ENCODE measurements at regions not wholly inside any gene's neighbourhood (a gene's known extent, or its start where the extent isn't known, plus 50 kb on each side); places are given as distances from the start of the nearest gene placed in this dataset.

DNA sequence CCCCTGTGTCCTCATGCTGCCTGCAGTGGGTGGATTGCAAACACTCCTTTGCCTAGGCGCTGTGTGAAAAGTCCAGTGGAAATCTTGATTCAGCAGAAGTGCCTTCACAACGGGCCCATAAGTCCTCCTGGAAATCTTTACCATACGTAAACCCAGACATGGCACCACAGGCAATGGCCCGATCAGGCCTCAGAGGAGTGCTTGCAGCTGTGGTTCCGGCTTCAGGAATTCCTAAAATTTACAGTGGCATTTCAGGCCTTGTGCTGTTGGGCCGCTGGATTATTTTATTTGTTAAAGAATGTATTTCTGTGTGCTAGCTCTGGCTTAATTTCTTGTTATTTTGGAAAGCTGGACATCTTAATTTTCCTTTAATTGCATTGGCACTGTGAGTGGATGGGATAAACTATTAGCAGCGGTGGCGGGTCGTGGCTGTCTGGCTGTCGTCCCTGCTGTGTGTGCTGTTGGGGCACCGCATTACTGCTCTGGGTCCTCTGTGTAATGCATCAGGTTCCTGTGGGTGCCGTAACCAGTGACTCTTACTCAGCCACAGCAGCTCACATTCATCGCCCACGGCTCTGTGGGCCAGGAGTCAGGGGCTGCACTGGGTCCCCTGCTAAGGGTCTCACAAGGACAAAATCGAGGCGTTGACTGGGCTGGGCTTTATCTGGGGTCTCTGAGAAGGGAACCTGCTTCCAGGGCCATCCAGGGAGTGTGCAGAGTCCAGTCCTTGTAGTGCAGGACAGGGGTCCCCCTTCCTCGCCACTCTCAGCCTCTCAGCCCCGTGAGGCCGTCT, 73.1 kb downstream of the RTP5 start:
- no peak for DNase-seq (ENCODE audit: low read depth in 3 of 3, low spot score in 1 of 3)

DNA sequence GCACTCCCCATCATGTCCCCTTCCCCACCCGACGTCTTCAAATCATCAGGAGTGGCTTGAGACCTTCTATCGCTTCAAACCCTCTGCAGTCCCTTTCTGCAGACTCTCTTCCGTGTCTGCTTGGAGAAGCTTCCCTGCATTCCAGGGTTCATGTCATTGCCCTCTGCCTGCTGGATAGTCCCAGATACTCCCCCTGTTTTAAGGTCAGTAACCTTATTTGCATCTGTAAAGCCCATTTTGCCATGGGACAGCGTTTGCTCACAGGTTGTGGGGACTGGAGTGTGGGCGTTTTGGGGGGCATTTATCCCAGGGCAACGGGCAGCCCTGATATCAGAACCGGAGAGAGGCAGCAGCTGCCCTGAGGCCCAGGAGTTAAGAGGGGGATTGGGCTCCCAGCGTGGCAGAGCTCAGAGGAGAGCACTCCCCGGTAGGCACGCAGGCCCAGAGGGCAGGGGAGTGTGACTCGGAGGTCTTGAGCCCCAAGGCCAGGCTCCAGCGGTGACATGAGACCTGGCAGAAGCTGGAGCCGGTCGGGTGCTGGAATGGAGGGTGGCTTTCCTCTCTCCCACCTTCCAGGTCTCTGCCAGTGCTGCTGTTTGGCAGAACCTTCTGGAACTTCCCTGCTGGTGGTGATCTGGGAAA, 73.8 kb downstream of the RTP5 start:
- no peak for DNase-seq (ENCODE audit: low read depth in 3 of 3, low spot score in 1 of 3)

DNA sequence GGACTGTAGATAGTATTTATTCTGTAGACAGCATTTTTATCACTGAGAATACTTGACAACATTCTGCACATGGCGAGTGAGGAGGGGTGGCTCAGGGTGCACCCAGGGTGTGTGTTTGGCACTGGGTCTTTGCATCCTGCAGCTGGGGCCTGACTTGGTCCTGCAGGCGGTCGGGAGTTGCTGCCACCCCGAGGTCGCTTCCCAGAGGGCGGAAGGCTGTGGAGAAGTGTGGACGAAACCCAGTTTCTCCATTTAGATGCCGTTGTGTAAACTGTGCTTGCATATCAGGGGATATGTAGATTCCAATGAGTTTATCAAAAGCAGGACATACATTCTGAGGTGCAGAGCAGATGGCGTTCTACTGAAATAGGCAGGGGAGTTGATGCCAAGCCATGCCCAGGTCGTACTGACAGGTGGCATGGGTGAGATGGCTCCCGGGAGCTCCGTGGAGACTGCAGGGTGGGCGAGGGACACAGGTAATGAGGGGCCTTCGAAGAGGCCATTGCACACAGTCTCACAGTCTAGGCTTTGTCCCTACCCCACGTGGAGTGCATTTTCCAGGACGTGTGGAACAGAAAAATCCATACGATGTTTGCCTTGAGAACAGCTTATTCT, 74.5 kb downstream of the RTP5 start:
- DNase-seq (ENCODE audit: low read depth in 3 of 3, low spot score in 1 of 3), result no peak

DNA sequence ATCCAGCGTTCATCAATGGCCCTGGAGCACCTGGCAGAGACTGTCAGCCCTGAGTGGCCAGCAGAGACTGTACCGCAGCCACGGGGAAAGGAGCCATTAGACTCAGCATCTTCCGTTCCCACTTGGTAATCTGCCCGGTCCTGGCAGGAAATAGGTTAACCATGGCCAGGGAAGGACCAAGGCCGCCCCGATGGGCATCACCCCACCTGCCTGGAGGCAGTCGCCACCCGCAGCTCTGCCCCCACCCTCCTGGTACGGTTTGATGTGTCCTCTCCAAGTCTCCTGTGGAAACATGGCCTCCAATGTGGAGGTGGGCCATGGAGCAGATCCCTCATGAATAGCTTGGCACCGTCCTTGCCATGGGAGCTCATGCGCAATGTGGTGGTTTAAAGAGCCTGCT, 75.3 kb downstream of the RTP5 start:
- no peak for DNase-seq (ENCODE audit: low read depth in 3 of 3, low spot score in 1 of 3)

DNA sequence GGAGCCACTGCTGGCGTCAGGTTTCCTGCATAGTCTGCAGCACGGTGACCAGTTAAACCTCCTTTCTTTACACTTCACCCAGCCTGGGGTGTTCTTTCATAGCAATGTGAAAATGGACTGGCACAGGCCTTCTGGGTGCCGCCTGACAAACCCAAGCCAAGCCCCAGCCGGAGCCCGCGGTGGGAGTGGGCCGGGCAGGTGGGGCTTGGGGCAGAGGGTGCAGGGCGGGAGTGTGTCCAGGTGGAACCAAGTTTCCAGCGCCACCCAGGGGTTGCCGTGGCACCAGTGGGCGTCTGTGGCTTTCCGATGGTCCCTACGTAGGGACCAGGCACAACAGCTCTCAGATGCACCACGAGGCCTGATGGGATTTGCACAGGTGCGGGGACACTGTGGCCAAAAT, 75.8 kb downstream of the RTP5 start:
- DNase-seq (ENCODE audit: low read depth in 3 of 3, low spot score in 1 of 3), result no peak

DNA sequence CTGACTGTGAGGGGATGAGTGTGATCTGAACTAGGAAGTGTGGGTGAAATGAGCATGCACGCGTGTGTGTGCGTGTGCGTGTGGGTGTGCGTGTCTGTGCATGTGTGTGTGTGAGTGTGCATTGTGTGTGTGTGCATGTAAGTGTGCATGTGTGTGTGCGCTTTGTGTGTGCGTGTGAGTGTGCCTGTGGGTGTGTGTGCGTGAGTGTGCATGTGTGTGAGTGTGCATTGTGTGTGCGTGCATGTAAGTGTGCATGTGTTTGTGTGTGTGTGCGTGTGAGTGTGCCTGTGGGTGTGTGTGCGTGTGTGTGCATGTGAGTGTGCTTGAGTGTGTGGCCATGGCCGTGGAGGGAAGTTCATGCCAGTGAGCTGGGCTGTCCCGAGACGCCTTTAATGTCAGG, 76.3 kb downstream of the RTP5 start:
- DNase-seq (ENCODE audit: low read depth in 3 of 3, low spot score in 1 of 3), result no peak

DNA sequence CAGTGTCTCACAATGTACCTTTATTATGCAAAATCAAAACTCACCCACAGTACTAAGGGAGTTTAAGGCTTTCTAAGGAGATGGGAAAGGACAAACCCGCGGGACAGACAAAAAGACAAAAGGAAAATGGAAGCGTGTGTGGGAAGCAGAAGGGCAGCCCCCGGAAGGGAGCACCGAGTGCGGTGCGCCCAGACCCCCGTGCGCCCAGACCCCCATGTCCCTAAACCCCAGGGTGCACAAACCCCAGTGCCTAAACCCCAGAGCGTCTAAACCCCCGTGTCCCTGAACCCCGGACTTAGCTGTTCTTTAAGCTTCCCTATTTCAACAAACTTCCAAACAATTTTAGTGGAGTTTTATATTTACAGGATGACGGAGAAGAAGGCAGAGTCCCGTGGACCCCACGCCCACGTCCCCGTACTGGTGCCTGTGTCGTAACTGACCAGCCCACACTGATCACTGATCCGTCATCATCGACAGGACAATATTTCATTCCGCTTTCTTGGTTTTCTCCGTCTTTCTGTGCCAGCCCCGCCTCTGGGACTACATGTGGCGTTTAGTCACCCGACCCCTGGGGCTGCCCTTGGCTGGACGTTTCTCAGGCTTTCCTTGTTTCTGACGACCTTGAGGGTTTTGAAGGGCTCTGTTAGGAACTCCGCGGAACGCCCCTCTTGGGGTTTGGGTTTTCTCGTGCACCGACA, 76.9 kb downstream of the RTP5 start:
- no peak for DNase-seq (ENCODE audit: low read depth in 3 of 3, low spot score in 1 of 3)

DNA sequence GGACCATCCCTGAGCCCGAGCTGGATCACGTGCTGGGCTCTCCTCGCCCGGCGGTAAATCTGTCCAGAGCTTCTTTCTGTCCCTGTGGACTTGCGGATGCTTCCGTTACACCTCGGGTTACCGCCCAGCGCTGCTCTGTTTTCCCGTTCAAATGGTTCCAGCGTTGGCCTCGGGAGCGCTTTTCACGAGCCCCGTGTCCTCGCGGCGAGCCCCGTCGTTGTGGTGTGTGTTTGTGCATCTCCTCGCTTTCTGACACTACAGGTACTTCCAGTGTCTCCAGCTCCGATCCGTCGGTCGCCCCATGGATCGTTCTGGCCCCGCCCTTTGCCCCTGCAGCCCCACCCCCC, 77.4 kb downstream of the RTP5 start:
- no peak for DNase-seq (ENCODE audit: low read depth in 3 of 3, low spot score in 1 of 3)

DNA sequence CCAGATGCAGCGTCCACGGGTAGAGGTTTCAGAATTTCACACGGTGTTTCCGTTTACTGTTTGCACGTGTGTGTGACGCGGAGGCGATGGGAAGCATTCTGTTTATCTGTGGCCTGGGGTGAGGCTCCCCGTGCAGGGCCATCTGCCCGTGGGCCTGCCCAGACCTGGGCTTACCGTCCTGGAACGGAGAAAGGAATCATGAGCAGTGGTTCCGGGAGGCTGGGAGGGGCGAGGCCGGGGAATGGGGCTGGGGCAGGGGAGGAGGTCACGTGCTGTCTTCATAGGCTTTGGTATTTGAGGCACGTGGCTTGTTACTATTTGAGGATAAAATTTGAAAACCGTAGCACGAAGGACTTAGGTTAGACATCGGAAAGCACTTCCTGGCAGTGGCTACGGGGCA, 77.9 kb downstream of the RTP5 start:
- DNase-seq (ENCODE audit: low read depth in 3 of 3, low spot score in 1 of 3), result no peak

DNA sequence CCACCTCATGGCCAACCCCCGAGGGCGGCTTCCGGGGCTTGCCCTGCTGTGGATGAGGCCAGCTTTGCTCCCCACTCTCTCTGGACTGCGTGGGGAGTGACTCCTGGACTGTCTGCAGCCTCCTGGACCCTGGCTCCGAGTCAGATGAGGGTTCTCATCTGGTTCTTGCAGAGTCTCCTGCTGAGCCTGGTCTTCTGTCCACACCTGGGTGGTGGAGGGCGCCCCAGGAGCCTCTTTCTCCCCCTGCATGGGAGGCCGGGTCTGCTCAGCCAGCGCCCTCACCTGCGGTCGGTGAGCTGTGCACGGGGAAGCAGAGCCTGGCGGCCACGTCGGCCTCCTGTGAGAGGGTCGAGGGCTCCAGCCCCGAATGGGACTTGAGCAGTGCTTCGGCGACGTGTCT, 78.3 kb downstream of the RTP5 start:
- DNase-seq (ENCODE audit: low read depth in 3 of 3, low spot score in 1 of 3), result no peak

DNA sequence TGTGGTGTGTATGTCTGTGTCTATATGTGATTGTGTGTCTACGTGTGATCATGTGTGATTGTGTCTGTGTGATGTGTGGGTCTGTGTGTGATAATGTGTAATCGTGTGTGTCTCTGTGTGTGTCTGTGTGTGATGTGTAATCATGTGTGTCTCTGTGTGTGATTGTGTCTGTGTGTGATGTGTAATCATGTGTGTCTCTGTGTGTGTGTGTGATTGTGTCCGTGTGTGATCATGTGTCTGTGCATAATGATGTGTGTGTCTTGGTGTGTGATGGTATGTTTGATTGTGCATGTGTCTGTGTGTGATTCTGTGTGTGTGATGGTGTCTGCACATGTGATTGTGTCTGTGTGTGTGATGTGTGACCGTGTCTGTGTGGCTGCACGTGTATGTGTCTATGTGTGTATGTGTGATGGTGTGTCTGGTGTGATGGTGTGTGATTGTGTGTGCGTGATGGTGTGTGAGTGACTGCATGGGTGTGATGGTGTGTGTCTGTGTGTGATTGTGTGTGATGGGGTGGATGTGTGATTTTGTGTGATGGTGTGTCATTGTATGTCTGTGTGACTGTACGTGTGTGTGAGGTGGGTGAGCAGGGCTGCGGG, 78.9 kb downstream of the RTP5 start:
- no peak for DNase-seq (ENCODE audit: low read depth in 3 of 3, low spot score in 1 of 3)

DNA sequence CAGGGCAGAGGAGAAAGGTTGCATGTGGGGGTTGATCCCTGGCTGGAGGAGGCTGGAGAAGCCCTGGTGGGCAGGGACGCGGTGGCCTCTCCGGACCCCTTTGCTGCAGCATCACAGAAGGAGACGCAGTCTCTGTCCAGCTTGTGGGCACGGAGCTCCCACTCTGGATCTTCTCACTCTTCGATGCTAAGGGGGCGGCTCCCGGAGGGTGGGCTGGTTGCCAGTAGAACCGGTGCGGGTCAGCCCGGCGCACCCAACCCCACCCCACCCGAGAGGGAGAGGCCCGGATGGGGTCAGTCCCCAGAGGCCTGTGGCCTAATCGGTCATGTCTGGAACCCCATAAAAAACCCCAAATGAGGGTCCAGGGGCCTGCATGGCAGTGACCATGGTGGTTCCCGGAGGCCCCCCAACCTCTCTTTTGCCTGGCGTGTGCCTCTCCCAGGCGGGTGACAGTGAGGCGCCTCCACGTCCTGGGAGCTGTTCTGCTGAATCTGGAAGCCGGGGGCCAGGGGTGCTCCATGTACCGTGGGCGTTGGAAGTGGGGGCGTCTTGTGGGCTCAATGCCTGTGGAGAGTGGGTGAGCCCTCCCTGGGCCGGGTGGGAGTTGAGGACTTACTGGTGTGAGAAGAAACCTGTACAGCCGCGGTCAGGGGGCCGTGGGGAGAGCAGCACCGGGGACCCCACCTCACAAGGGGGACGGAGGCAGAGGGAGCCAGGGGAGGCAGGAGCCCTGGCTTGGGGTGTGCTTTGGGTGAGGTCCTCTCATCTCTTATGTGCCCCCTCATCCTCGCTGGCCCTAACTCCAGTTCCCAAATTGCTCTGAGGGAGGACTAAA, 79.6 kb downstream of the RTP5 start:
- no peak for DNase-seq (ENCODE audit: low read depth in 3 of 3, low spot score in 1 of 3)

DNA sequence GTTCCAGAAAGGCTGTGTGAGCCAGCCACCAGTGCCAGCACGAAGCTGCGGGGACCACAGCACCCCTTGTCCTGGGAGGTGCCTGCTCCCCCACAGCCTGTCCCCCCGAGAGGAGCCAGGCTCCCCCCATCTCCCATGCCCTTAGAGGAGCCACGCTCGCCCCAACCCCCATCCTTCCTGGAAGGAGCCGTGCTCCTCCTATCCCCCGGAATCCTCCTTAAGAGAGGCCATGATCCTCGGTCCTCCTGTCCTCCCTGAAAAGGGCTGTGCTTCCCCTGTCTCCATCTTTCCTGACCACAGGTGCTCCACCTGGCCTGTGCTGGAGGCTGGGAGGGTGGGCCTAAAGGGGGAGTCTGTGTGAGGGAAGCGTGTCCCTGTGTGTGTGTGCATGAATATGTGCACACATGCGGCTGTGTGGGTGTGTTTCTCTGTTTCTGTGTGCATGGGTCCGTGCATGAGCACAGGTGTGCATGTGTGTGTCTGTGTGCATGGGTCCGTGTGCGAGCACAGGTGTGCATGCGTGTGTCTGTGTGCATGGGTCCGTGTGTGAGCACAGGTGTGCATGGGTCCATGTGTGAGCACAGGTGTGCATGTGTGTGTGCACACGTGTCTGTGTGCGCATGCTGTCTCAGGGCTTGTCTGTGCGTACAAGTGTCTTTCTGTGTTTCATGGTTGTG, 80.3 kb downstream of the RTP5 start:
- DNase-seq (ENCODE audit: low read depth in 3 of 3, low spot score in 1 of 3), result no peak

DNA sequence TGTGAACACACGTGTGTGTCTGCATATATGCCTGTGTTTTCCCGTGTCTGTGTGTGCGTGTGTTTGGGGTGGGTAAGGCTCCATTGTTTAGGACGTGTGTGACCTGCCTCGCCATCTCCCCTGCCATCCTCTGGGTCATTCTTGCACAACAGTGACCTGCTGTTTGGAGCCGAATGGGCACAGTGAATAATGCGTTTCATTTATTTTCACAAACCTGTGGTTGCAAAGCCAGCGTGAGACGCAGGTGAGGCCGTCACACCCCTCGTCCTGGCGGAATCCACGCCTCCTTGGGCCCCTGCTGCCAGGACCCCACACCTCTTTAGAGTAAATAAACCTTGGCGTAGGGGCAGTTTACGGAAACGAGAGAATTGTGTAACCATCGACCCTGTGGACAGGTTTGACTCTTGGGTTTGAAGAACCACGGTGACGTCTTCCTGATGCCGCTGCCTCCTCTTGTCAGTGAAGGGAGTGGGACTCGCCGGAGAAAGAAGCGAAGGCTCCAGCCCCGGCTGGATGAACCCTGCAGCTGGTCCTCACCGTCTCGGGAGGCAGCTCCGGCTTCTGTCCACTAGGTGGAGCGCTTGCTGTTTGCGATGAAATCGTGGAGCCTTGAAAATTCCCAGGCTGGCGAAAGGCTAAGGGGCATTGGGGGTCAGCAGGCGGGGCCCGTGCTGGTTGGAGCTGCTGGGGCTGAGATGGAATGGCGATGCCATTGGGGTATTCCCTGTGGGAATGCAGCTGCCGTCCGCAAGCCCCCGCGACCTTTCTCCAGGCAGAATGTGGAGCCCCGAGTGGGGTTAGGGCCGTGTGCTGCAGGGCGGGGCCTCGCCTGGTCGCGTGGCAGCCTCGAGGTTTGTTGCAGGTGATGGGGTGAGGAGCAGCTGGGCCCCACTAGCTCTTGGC, 81.1 kb downstream of the RTP5 start:
- peak; percentile 11 to 45 (median 24) for DNase-seq (ENCODE audit: low read depth in 3 of 3, low spot score in 1 of 3)

DNA sequence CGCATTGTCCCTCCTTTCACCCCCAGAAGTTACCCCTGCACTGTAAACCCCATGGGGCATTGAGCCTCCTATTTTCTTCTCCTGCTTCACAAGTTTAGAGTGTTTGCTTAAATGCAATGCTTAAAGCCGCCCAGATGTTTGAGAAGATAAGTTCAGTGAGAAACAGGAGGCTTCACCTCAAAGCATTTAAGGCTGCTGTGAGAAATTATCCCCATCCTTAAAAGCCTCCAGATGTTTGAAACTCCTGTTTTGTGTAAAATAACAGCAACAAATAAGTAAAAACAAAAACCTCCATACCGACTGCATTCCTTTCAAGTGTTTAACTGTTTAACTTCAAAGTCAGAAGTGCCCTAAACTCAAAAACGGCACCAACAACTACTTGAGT, 81.8 kb downstream of the RTP5 start:
- DNase-seq (ENCODE audit: low read depth in 3 of 3, low spot score in 1 of 3), result no peak

DNA sequence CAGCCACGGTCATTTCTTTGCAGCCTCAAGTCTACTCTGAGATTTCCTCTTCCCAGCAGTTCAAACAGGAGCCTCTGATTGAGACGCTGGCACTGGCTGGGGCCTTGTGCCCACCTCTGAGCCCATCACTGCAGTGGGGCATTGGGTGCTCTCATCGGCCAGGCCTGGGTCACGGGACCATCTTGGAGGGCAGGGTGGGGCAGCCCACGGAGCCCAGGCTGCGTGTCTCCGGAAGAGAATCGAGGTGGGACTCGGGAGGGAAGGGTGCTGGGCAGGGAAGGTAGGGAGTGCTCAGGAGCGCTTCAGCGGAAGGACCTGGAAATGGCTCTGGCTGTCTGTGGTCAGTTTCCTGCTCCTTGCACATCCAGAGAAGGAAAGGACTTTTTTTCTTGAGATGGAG, 82.4 kb downstream of the RTP5 start:
- no peak for DNase-seq (ENCODE audit: low read depth in 3 of 3, low spot score in 1 of 3)

DNA sequence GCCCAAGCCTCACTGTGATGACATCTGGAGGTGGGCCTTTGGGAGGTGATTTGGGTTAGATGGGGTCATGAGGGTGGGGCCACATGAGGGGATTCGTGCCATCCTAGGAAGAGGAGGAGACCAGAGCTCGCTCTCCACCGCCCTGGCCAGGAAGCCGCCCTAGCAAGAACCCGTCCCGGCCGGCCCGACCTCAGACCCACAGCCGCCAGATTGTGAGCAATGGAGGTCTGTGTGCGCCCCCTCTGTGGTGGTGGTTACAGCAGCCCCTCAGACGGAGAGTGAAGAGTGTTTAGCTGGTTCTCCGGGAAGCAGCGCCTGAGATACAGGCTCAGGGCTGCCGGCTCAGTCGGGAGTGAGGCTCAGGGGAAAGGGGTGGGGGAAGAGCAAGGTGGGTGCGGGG, 83.3 kb downstream of the RTP5 start:
- DNase-seq (ENCODE audit: low read depth in 3 of 3, low spot score in 1 of 3), result no peak

DNA sequence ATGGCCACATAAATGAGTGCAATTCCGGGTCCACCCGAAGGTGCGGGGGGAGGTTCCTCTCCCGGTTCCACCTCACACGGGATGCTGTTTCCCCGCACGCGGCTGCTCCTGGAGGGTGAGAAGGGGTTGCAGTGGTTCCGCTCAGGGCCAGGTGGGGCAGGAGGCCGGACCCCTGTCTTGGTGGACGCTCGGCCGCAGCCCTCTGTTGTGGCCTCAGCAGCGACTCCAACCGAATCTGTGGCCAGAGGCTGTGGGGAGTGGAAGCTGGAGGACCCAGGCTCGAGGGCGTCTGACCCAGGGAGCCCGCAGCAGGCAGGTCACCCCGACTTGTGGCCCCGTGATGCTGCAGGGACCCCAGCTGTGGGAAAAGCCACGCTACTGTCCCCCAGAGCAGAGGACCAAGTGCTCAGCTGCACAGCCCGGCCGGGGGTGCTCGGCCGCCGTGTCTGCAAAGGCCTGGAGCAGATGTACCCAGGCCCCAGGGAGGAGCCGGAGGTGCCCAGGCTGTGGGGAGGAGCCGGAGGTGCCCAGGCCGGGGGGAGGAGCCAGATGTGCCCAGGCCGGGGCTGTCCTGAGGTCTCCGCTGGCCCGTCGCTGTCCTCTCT, 83.9 kb downstream of the RTP5 start:
- DNase-seq (ENCODE audit: low read depth in 3 of 3, low spot score in 1 of 3), result no peak
